GM19043 (cell line): ENCODE measurements at regions not wholly inside any gene's neighbourhood (a gene's known extent, or its start where the extent isn't known, plus 50 kb on each side); places are given as distances from the start of the nearest gene placed in this dataset.

Experiments
- ATAC-seq: cut with Tn5 transposase; IDR thresholded peaks from one replicate; pipeline ENCODE4 v1.9.1; 2021; ENCODE audit warnings: low read depth; ENCODE audit not compliant: unreplicated experiment

DNA sequence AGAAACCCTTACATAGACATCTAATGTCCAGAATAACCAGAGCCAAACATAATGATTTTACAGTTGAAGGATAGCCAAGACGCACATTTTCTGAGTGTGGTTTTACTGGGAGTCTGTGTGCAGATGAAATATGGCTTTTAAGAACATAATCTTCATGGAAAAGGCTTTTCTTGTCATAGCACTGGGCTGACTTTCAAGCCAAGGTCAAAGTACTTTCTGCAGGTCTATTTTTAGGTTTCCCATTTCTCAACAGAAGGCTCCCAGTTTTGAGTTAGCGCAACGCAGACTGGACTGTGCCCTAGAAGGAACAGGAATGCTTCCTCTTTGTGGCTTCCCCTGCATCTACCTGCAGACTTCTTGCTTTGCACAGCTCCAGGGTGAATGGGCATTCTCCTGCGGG, 92.3 kb upstream of the UPP2 start:
- no peak for ATAC-seq

DNA sequence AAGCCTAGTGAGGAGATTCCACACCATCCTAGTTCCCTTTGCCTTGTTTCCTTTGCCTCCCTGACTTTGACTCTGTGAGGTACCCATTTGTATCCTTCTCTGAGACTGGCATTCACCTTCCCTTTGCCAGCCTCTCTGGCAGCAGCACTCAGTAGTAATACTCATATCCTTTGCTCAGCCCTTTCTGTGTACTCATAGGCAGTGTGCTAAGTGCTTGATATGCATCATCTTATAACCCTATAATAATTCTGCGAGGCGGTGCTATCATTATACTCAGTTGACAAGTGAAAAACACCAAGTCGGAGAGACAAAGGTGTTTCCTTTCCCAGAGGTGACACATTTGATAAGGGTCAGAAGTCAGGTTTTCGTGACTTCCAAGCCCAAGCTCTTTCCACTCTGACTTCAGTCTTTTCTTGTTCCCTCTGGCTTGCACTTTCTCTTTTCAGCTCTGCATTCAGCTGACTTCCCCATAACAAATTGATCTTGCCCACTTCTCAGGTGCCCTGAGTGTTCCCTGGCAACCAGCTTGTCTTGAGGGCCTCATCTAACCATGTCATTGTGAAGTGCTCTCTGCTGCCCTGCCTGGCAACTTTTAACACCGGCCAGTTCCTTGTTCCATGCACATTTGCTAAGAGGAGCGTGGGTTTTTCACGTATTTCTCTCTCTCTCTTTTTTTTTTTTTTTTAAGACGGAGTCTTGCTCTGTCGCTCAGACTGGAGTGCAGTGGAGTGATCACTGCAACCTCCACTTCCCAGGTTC, 94.5 kb upstream of the UPP2 start:
- ATAC-seq = no peak

DNA sequence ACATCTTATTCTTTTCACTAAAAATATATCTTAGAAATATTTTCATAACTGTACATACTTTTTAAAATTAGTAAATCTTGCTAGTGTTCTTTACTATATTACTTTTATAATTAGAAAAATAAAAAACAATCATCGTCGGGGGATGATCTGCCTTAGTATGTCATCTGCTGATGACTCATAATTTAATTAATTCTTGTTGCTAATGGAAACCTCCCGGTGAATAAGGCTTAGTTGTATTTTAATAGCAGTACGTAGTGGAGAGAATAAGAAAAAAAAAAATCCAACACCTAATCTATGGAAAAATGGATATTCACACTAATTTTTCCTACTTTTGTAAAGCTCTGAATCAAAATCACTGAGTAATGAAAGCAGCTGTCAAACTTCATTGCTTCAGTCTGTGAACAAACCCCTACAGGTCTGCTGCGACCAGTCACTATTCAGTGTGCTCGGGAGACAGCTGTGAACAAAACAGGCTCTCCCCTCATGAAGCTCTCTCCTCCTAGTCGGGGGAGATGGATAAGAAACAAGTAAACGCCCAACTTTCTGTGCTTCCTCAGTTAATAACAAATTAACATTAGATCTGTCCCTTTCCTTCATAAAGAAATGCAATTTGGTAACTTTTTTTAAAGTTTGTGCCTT, 97.4 kb upstream of the UPP2 start:
- ATAC-seq = no peak

DNA sequence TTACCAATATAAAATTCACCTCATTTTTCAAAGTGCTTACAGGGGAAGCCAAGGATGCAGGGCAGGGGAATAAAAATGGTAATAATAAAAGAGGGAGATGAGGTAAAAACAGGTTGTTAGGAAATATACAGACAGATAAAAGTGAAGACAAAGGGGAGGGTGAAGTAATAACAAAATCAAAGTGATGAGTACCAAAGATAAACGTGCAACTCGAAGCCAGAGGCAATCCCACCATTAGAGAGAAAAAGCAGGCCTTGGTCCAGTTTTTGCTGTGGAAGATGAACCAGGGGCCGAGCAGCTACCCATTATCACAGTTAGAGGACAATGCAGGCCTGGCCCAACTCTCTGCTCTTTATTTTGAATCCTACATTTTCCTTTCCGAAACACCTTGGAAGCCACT, 99.6 kb upstream of the UPP2 start:
- ATAC-seq = no peak

DNA sequence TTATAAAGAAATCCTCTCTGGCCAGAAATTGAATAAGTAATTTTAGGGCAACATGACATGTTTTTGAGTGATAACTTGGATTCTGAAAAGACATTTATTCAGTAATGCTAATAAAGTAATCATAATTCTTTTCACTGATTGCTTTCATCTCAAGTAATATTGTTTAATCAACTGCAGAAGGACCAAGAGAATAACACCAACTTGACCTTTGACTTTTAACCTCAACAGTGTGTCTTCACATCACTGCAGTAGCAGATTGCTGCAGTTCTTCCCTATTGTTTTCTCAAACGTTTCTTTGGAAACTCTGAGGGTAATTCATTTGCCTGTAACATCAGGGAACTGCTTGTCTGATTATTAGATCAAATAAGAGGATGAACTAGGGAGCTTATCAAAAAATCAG, 104.9 kb upstream of the UPP2 start:
- no peak for ATAC-seq

DNA sequence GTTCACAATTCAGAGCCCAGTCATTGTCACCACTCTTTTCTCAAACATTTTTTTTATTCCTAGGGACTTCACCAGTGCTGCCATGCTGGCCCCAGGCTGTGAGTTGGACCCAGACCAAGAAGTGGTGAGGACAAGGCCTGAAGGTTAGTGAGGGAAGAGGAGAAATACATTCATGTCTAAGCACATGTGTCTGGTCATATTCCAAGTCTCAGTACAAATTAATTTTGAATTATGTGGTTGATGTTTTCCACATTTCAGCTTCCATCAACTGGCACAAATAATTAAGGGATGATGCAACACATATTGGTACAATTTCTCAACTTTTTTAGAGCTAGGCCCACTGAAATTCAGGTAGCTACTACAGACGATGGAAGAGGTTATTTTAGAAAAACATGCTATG, 106.6 kb upstream of the UPP2 start:
- no peak for ATAC-seq

DNA sequence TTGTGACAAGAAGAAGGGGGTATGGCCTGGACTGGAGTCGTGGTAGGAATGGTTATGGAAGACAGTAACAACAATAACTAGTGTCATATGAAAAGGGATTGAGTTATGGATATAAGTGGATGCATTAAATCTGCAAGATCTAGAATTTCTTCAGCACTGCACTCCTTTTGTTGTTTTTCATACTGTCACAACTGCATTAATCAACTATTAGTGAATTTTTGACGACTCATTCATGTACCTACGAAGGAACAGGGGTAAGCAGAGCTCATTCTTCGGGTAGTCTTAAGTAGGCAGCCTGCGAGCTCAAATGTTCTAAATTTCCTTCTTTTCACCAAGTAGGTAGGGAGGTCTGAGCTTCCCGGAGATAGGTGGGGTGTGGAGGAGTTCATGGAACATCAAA, 109.7 kb upstream of the UPP2 start:
- ATAC-seq = no peak

DNA sequence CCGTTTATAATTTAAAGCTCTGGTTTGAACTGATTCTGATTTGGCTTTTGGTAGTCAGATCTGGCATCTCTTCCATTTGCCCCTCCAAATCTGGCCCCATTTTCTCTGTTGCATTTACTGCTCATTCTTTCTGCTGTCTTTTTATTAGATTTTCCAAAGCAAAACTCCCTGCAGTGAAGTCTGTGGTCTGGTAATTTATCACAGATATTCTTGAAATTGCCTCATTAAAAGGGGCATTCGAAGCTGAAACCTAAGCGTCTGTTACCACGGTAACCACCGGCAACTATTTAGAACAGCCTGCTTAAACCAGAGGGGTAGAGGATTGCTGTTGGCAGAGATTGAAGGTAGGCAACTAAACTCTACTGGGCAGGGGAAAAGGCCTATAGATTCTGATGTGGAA, 111.5 kb upstream of the UPP2 start:
- ATAC-seq = no peak

DNA sequence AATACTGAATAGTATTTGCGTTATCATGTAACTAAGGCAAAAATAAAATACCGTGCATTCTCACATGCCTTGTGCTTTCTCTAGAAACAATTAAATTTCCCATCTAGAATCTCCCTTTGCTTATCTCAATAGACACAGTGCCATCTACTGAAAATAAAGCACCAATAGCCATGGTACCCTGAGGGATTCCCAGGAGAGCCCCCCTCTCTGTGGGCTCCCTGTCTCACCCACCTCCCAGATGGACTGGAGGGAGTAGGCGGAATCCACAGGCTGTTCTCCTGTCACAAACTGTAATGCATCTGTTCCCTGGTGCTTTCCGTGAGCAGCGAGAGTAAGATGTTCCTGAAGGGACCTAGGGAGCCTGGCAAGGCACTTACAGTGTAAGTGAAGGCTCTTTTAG, 112.4 kb upstream of the UPP2 start:
- no peak for ATAC-seq

DNA sequence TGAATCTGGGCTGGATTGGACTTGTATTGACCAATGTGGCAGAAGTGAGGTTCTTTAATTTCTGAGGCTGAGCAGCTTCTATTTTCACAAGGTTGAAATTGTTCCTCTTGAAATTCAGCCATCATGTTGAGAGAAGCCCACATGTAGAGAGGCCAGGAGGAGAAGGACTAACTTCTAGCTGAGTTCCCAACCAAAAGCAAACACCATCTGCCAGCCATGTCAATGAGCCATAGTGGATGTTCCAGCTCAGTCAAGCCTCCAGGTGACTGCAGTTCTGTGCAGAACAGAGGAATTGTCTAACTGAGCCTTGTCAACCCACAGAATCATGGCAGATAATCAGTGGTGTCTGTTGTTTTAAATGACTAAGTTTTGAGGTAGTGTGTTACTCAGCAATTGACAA, 110.6 kb upstream of the ACVR1 start:
- ATAC-seq = no peak

DNA sequence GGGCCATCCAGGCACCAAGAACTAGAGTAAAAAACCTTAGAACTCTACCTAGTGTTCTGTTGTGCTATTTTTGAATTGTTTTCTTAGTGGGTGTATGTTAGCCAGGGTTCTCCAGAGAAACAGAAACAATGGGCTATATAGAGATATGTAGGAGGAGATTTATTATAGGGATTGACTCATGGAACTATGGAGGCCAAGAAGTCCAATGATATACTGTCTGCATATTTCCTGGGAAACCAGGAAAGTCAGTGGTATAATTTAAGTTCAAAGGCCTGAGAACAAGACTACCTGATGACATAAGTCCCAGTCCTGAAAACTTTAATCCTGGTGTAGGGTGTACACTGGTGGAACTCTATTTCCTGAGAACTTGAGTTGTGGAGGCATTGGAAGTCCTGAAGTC, 108.7 kb upstream of the ACVR1 start:
- no peak for ATAC-seq

DNA sequence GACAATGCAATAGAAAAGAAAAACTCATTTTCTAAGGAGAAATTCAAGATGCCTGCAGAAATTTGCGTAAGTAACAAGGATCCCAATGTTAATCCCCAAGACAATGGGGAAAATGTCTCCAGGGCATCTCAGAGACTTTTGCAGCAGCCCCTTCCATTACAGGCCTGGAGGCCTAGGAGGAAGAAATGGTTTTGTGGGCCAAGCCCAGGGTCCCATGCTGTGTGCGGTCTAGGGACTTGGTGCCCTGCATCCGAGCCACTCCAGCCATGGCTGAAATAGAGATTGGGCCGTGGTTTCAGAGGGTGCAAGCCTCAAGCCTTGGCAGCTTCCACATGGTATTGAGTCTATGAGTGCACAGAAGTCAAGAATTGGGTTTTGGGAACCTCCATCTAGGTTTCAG, 103.9 kb upstream of the ACVR1 start:
- no peak for ATAC-seq

DNA sequence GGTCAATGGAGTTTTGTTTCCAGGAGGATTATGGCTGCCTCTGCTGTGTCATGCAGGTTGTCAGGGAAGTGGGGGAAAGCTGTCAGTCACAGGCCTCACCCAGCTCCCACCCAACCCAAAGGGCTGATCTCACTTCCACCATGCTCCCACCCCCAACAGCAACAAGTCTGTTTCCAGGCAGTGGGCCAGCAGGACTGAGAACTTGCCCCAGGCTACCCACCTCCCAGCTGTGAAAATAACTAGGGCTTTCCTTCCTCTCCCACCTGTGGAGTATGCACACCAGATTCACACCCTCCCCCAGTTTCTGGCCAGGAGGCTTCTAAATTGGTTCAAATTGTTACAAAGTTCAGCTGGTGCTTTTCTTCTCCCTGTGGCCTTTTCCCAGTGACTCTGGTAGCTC, 95.6 kb upstream of the ACVR1 start:
- ATAC-seq = no peak

DNA sequence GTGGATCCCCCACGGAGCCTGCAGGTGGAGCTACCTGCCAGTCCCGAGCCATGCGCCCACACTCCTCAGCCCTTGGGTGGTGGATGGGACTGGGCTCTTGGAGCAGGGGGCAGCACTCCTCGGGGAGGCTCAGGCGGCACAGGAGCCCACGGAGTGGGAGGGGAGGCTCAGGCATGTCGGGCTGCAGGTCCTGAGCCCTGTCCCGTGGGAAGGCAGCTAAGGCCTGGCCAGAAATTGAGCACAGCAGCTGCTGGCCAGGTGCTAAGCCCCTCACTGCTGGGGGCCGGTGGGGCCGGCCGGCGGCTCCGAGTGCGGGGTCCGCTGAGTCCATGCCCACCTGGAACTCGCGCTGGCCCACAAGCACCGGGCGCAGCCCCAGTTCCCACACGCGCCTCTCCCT, 91.7 kb upstream of the ACVR1 start:
- ATAC-seq = no peak

DNA sequence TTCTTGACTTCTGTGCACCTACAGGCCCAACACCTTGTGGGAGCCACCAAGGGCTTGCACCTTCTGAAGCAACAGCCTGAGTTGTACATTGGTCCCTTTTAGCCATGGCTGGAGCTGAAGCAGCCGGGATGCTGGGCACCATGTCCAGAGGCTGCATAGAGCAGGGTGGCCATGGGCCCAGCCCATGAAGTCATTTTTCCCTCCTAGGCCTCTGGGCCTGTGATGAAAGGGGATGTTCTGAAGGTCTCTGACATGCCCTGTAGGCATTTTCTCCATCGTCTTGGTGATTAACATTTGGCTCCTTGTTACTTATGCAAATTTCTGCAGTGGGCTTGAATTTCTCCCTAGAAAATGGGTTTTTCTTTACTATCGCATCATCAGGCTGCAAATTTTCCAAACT, 83.1 kb upstream of the ACVR1 start:
- ATAC-seq = no peak

DNA sequence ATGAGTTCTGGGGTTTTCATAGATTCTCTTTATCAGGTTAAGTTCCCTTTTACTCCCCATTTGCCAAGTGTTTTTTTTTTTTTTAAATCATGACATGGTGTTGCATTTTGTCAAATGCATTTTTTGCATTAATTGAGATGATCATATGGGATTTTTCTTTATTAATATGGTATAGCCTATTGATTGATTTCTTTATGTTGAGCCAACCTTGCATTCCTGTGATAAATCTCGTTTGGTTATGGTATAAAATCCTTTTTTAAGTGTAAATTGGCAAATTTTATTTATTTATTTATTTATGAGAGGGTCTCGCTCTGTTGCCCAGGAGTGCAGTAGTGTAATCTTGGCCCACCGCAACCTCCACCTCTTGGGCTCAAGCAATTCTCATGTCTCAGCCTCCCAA, 81.5 kb upstream of the ACVR1 start:
- no peak for ATAC-seq

DNA sequence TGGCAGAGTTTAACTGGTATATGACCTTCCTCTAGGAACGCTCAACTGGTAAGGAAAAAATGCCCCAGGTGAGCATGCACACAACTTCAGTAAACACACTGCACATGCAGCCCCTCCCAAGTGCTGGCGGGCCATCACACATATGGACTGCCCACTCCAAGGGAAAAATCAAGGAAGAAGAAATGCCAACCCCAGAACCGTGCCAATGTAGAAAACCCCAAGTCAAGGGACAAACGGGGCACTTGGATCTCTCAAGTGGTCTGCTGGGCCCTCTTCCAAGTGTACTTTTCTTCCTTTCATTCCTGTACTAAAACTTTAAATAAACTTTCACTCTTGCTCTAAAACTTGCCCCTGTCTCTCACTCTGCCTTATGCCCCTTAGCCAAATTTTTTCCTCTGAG, 76.4 kb upstream of the ACVR1 start:
- ATAC-seq = no peak

DNA sequence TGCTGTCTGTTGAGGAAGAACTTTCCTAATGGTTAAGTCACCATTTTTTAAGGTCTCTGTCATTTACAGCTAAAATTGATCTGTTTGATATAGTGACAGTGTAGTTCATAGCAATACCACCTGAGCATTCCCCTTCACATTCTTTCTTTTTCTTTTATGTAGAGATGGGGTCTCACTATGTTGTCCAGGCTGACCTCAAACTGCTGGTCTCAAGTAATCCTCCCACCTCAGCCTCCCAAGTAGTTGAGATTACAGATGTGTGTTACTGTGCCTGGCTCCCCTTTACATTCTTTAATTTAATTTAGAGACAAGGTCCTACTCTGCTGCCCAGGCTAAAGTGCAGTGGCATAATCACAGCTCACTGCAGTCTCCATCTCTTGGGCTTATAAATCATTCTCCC, 72.7 kb upstream of the ACVR1 start:
- no peak for ATAC-seq

DNA sequence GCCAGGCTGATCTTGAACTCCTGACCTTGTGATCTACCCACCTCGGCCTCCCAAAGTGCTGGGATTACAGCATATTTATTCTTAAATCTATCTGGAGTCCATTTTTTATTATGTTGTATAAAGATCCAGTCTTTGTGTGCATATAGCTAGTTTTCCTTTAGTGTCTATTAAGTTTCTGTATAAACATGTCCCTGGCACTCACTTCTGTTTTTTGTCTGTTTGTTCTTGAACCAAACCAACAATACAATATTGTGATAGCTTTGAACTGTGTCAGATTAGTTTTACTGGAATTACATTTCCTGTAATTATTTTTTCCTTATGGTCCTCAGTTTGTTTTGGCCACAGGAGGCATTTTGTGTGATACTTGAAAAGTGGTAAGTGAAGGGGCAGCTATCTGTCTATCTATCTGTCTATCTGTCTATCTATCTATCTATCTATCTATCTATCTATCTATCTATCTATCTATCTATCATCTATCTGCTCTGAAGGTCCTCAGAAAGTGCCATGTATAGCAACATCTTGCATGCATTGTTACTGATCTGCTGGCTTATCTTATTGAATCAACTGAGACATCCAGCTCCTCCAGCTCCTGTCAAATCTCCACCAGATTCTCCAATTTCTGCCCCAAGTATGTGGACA, 70.9 kb upstream of the ACVR1 start:
- ATAC-seq = no peak

DNA sequence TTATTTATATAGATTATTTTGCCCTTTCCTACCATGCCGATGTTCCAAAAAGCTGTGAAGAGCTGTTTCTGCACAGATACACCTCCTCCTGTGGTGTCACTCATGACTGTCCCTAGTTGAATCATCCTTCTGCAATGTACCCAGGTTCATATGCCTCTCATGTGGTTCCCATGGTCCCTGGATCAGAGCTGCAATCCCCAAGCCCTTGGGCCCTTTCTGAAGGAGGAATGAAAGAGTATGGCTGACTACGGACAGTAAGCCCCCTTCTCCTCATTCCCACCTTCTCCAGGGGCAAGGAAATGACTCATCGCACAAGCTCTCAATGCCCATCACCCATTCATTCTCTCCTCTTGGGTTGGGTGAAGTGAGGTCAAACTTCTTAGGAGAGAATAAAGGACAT, 63.9 kb upstream of the ACVR1 start:
- ATAC-seq = no peak

DNA sequence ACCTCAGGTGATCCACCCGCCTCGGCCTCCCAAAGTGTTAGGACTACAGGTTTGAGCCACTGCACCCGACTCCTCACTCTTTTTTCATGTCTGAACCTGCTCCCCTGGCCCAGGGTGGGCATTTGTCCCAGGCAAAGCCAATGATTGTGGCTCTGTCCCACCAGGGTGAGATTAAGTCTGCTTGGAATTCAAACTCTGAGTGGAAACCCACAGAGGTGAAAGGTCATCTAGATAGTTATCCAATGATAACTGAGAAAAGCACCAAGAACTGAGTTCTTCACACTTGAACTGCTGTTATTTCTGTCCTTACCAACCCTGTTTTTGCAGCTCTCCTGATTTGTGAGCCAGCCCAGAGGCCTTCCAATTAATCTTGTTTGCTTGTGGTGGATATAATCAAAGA, 62.4 kb upstream of the ACVR1 start:
- no peak for ATAC-seq

DNA sequence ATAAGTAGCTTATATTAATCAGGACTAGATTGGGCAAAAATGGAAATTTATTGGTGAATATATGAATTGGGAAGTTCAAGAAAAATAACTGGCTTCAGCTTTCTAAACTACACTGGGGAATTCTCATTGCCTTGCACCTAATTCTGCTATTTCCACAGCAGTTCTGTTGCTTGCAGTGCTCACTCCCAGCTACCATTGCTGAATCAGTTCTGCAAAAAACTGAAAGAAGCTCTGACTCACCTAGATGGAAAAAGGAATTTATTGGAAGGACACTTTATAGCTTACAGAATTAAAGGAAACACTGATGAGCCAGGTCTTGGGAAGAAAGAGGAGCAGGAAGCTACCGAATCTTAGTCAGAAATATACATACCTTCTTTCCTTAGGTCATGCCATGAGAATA, 60.3 kb upstream of the ACVR1 start:
- no peak for ATAC-seq
